ENCODE measurements at regions not wholly inside any gene's neighbourhood (a gene's known extent, or its start where the extent isn't known, plus 50 kb on each side); places are given as distances from the start of the nearest gene placed in this dataset.
"Not testable (repeated sequence)": the region's sequence is repeated elsewhere in the genome, so short reads cannot be mapped to it uniquely, and the experiment has no call there.

GRCh38 chr5:36502608-36503007, 103.8 kb upstream of the SLC1A3 start:
- Histone ChIP-seq H3K36me3 (ENCODE audit: control insufficient read depth, insufficient read depth, low read length) (no peaks in the 10 kb centered on the region), H3K4me3 (ENCODE audit: low read depth, low read length) (no peak overlapping the region), H3K27me3 (ENCODE audit: control insufficient read depth, insufficient read depth, low read length) (no peaks in the 10 kb centered on the region)
- TF ChIP-seq CTCF (IDR thresholded peaks at IDR 0.05; ENCODE audit: insufficient read depth, low read length, poor library complexity, severe bottlenecking), result no peak
- DNase-seq (ENCODE audit: low read depth), result peak; percentile 82

GRCh38 chr5:36505021-36505420, 101.4 kb upstream of the SLC1A3 start:
- no peak for DNase-seq (ENCODE audit: low read depth)
- no peaks in the 10 kb centered on the region for H3K36me3 ChIP-seq (ENCODE audit: control insufficient read depth, insufficient read depth, low read length)
- no peak overlapping the region for H3K4me3 ChIP-seq (ENCODE audit: low read depth, low read length)
- no peaks in the 10 kb centered on the region for H3K27me3 ChIP-seq (ENCODE audit: control insufficient read depth, insufficient read depth, low read length)
- no peak for TF ChIP-seq CTCF (IDR thresholded peaks at IDR 0.05; ENCODE audit: insufficient read depth, low read length, poor library complexity, severe bottlenecking)

- Histone ChIP-seq H3K4me3 (ENCODE audit: low read depth, low read length) (no peak overlapping the region), H3K36me3 (ENCODE audit: control insufficient read depth, insufficient read depth, low read length) (no peaks in the 10 kb centered on the region), H3K27me3 (ENCODE audit: control insufficient read depth, insufficient read depth, low read length) (no peaks in the 10 kb centered on the region)
- TF ChIP-seq CTCF (IDR thresholded peaks at IDR 0.05; ENCODE audit: insufficient read depth, low read length, poor library complexity, severe bottlenecking), result peak; percentile 82
- DNase-seq (ENCODE audit: low read depth), result no peak
These were observed 99.0 kb upstream of the SLC1A3 start for GRCh38 chr5:36507332-36507952.

GRCh38 chr5:36508331-36508730, 98.1 kb upstream of the SLC1A3 start:
- not testable (repeated sequence) for H3K36me3 ChIP-seq (ENCODE audit: control insufficient read depth, insufficient read depth, low read length); DNase-seq (ENCODE audit: low read depth); H3K27me3 ChIP-seq (ENCODE audit: control insufficient read depth, insufficient read depth, low read length); H3K4me3 ChIP-seq (ENCODE audit: low read depth, low read length)

- DNase-seq (ENCODE audit: low read depth); H3K4me3 ChIP-seq (ENCODE audit: low read depth, low read length); H3K27me3 ChIP-seq (ENCODE audit: control insufficient read depth, insufficient read depth, low read length); H3K36me3 ChIP-seq (ENCODE audit: control insufficient read depth, insufficient read depth, low read length): not testable (repeated sequence)
These were observed 92.8 kb upstream of the SLC1A3 start for GRCh38 chr5:36513647-36514046.

GRCh38 chr5:36519881-36520280, 86.5 kb upstream of the SLC1A3 start:
- TF ChIP-seq CTCF (IDR thresholded peaks at IDR 0.05; ENCODE audit: insufficient read depth, low read length, poor library complexity, severe bottlenecking), result no peak
- no peaks in the 10 kb centered on the region for H3K36me3 ChIP-seq (ENCODE audit: control insufficient read depth, insufficient read depth, low read length)

GRCh38 chr5:36521219-36521618, 85.2 kb upstream of the SLC1A3 start:
- Histone ChIP-seq H3K36me3 (ENCODE audit: control insufficient read depth, insufficient read depth, low read length) (no peaks in the 10 kb centered on the region), H3K27me3 (ENCODE audit: control insufficient read depth, insufficient read depth, low read length) (no peaks in the 10 kb centered on the region), H3K4me3 (ENCODE audit: low read depth, low read length) (no peak overlapping the region)
- DNase-seq (ENCODE audit: low read depth), result no peak
- no peak for TF ChIP-seq CTCF (IDR thresholded peaks at IDR 0.05; ENCODE audit: insufficient read depth, low read length, poor library complexity, severe bottlenecking)

More at GRCh38 chr5:36519881-36520280, 86.5 kb upstream of the SLC1A3 start:
- no peak for DNase-seq (ENCODE audit: low read depth)
- H3K27me3 ChIP-seq (ENCODE audit: control insufficient read depth, insufficient read depth, low read length), result no peaks in the 10 kb centered on the region
- no peak overlapping the region for H3K4me3 ChIP-seq (ENCODE audit: low read depth, low read length)

Measured in kidney epithelial cell (primary cell).